GM10248 (cell line): ENCODE measurements at regions not wholly inside any gene's neighbourhood (a gene's known extent, or its start where the extent isn't known, plus 50 kb on each side); places are given as distances from the start of the nearest gene placed in this dataset.

Experiments
- CTCF ChIA-PET: fragments of 300-600 bp; sonication (Branson Sonifier 250); formaldehyde crosslinking; extraction: SDS; loops from one replicate; lab custom pipeline; 2021; ENCODE audit warnings: antibody characterized with exemption; lab: Yijun Ruan, JAX
- POLR2A ChIA-PET: fragments of 350-650 bp; sonication (Branson Sonifier 250); formaldehyde crosslinking; extraction: SDS; loops from one replicate; lab custom pipeline; 2020; ENCODE audit warnings: antibody characterized with exemption; lab: Yijun Ruan, JAX
- DNase-seq: peaks from one replicate; pipeline ENCODE4 v3.0.0; 2012; ENCODE audit errors: extremely low spot score
- TF ChIP-seq, protein P1 (sequence below): IDR thresholded peaks from 2 replicates; pipeline ENCODE4 v1.5.1; 2012; ENCODE audit warnings: mild to moderate bottlenecking, low read depth; ENCODE audit errors: extremely low read depth, missing control alignments, control extremely low read depth

DNA sequence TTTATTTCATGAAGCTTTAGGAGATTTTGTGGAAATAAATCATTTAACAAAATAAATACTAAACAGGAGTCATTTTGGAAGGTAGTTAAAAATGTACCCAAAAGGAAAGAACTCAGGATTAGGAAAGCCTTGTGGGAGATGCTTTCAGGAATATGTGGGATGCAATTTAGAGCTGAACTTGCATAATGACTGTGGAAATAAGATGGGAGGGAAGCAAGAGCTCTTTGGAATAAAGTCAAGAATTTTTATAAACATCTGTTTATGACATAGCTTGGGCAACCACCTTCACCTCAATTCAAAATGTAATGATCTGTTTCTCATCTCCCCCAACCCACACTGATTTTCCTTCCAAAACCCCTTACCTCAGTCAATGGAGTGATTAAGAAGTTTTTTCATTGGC lies 623.8 kb downstream of the FAT4 start:
- TF ChIP-seq, protein P1, sequence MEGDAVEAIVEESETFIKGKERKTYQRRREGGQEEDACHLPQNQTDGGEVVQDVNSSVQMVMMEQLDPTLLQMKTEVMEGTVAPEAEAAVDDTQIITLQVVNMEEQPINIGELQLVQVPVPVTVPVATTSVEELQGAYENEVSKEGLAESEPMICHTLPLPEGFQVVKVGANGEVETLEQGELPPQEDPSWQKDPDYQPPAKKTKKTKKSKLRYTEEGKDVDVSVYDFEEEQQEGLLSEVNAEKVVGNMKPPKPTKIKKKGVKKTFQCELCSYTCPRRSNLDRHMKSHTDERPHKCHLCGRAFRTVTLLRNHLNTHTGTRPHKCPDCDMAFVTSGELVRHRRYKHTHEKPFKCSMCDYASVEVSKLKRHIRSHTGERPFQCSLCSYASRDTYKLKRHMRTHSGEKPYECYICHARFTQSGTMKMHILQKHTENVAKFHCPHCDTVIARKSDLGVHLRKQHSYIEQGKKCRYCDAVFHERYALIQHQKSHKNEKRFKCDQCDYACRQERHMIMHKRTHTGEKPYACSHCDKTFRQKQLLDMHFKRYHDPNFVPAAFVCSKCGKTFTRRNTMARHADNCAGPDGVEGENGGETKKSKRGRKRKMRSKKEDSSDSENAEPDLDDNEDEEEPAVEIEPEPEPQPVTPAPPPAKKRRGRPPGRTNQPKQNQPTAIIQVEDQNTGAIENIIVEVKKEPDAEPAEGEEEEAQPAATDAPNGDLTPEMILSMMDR, result no peak
- POLR2A ChIA-PET, result no interaction called here
- CTCF ChIA-PET, result no interaction called here

GRCh38 chr4:125940426-125940825 lies 625.7 kb downstream of the FAT4 start:
- ChIA-PET CTCF (interaction anchor here (1.2 kb wide), 1 partner anchor 14 kb away, joined by 3 read pairs; no protein-coding TSS in a partner anchor), POLR2A (no interaction called here)
- no peak for DNase-seq
- TF ChIP-seq, protein P1, result no peak

More for the DNA sequence above, 623.8 kb downstream of the FAT4 start:
- no peak for DNase-seq

GRCh38 chr4:125944966-125945365 lies 630.2 kb downstream of the FAT4 start:
- DNase-seq, result no peak
- POLR2A ChIA-PET, result no interaction called here
- TF ChIP-seq, protein P1, result no peak
- CTCF ChIA-PET, result no interaction called here

DNA sequence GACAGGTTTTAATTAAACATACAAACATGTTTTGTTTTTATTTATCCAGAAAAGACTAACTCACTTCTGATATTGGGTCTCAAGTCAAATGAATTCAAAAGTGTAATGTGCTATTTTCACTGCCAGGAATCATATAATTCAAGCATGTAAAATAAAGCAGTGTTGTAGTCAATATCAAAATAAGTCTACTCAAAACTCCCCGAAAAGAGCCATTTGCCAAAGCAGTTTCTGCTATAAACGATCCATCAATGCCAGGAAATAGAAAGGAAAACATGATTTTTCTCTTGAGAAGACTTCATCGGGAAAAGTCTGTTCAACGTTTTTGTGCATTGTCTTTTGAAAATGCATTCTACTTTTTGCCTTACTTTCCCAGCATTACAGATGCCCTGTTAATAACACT lies 633.3 kb downstream of the FAT4 start:
- ChIA-PET POLR2A (no interaction called here), CTCF (no interaction called here)
- TF ChIP-seq, protein P1, result no peak
- no peak for DNase-seq

GRCh38 chr4:125951261-125951887 lies 636.6 kb downstream of the FAT4 start:
- TF ChIP-seq, protein P1, result no peak
- ChIA-PET POLR2A (no interaction called here), CTCF (no interaction called here)
- no peak for DNase-seq

DNA sequence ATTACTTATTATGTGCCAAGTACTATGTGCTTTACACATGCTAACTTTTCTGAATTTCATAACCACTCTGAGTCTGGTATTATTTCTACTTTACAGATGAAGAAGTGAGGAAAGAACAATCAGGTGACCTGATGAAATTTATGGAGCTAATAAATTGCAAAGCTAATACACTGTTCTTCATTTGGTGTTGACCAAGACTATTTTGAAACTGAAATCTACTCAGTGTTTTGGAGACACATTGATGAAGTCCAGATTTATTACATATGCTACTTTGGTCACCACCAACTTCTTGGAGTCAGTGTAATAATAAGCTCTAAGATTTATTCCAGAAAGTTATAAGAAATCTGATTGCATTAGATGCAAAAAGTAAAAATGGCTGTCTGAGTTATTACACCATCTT lies 637.9 kb downstream of the FAT4 start:
- POLR2A ChIA-PET, result no interaction called here
- DNase-seq, result no peak
- CTCF ChIA-PET, result interaction anchor here (1.3 to 1.9 kb wide), 2 partner anchors 10 to 11 kb away, joined by 3 to 5 read pairs; no protein-coding TSS in a partner anchor
- TF ChIP-seq, protein P1, result no peak
